Endothelial cell of hepatic sinusoid (primary cell): ENCODE measurements at regions not wholly inside any gene's neighbourhood (a gene's known extent, or its start where the extent isn't known, plus 50 kb on each side); places are given as distances from the start of the nearest gene placed in this dataset.

Experiments
- in situ Hi-C: cut with HindIII; loops from 2 replicates; pipeline ENCODE4 v1.10.0; 2017; ENCODE audit warnings: low sequenced_read_pairs

DNA sequence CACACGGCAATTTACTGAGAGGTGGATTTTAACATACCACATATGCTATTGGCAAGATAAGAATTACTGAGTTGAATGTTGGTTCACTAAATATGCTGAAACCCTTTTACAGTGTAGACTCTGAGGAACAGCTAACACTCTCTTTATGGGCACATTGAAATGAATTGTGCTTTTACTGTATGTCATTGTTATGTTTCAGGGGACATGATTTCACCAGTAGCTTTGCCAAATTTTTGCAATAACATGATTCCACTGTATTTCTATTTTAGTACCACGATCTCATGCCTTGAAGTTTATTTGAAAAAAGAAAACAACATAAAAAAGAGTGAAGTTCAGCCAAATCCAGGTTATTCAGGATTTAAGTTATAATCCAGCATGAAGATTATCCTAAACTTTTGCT is 188.5 kb downstream of the HLX start:
- in situ Hi-C loops = no loop called here

GRCh38 chr1:221069178-221069903 is 190.1 kb downstream of the HLX start:
- in situ Hi-C loops = no loop called here

- in situ Hi-C loops = no loop called here
Measured at GRCh38 chr1:221069986-221070385, 190.7 kb downstream of the HLX start.

DNA sequence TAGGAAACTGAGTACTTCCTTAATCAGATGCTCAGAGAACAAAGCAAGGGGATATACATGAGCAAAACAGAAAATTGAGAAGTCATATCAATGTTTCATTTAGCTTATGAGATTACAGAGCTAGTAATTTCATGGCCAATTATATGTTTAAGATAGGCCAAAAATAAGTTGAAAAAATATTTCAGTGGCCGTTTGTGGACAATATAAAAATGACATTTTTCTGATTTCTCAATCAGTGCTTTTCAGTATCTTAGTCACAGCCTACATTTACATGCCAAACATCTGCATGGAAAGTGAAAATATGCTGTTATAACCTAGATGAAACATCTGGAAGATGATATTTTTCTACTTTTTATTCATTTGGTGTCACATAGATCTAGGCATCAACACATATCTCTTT is 192.5 kb downstream of the HLX start:
- in situ Hi-C loops = no loop called here

DNA sequence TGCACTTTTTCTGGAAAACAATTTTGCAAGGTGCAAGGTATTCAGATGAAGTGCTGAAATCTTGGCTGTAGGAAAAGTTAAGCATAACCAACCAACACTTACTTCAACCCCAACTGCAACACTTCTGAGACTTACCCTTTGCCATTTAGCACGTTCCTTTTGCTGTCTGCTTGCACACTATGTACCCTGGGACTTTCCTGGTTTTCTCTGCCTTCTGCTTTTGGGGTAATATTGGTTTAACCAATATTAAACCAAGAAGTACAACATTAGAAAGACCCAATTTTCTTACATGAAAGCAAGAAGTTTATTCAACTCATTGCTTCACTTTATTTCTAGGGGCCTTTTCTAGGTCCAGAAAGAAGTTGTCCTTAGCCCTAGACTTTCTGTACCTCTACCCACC is 193.0 kb downstream of the HLX start:
- in situ Hi-C loops = no loop called here

- in situ Hi-C loops = no loop called here
Measured at GRCh38 chr1:221074332-221074731, 195.1 kb downstream of the HLX start.

DNA sequence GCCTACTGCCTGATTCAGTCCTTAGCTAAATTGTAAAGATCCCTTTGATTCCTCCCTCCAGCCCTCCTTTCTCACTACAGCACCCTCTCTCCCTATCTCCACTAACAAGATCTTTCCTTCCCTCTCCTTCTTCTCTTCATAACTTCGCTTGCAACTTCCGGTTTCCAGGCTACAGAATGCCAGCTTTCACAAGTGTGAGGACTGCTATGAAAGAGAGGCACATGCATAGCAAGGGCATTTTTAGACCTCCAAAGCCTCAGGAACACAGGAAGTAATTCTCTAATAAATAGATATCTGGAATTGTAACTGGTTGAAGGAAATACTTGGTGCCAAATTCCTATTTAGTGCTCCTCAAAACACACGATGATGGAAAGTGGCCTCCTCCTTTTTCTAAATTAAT is 196.7 kb downstream of the HLX start:
- in situ Hi-C loops = no loop called here

GRCh38 chr1:221076391-221076811 is 197.2 kb downstream of the HLX start:
- in situ Hi-C loops = no loop called here

GRCh38 chr1:221078260-221078965 is 199.2 kb downstream of the HLX start:
- in situ Hi-C loops = no loop called here

- in situ Hi-C loops = no loop called here
Measured at GRCh38 chr1:221083902-221084301, 204.7 kb downstream of the HLX start.

DNA sequence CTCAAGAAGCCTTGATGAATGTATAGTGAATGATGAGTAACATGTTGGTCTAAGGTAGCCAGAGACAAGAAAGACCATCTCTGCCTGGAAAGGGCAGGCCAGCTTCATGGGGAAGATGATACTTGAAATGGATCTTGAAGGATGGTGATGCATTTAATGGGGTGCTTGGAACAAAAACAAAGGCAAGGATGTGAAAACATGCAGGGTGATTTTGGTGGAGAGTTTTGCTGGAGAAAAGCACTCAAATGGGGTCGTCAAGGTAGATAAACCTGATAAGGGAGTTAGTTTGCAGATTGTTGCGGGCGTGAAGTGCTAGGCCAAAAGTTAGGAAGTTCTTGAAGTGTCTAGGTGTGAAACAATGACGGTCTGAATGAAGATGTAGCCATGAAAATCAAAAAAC is 205.4 kb downstream of the HLX start:
- in situ Hi-C loops = no loop called here

GRCh38 chr1:221085701-221086375 is 206.6 kb downstream of the HLX start:
- in situ Hi-C loops = no loop called here

GRCh38 chr1:221087919-221088318 is 208.7 kb downstream of the HLX start:
- in situ Hi-C loops = no loop called here

DNA sequence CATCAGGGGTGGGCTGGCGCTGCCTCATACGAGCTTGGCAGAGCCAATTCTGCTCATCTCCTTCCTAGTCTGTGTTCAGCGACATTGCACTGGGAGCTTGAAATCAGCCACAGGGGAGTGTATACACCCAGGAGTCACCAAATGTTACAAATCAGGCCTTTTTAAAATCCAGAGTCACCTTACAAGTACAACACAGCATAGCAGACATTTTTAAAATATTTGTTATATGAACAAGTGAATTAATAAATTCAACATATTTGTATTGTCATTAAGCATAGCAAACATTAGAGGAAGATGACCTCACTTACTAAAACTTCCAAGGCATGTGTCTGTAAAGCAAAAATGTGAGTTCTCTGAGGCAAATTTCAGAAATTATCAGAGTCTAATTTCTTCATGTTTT is 210.0 kb downstream of the HLX start:
- in situ Hi-C loops = no loop called here

GRCh38 chr1:221089803-221090202 is 210.6 kb downstream of the HLX start:
- in situ Hi-C loops = no loop called here

GRCh38 chr1:221093903-221094791 is 214.9 kb downstream of the HLX start:
- in situ Hi-C loops = no loop called here

DNA sequence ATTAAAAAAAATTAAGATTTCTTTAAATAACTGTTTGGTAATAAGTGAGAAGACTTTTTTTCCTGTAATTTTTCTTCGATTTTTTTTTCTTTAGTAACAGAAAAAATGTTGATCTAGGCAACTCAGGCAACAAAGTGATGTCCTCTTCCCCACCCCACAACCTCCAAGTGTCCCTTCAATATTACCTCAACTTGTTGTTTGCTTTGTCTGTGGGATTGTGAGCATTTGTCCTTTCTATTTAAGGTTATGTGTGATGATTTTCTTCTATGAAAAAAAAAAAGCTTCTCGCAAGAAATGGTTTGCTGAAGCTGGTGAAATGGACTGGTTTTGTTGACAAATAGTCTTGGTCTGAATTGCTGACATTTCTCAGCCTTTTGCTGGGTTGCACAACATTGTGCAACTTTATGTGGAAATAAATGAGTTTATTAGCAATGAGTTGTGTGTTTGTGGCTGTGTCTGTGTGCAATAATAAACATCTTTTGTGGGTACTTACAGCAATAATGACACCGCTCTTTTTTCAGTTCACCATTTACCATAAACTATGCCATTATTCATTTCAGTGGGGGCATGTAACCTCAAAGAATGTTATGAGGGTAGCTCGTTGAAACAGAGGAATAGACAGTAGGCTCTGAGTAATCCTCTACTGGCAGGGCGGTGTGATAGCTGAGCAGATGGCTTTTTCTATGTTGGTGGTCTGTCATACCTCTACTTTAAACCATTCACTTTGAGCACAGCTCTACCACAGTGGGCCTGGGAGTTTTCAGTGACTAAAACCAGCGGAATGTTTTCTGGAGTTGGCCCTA is 218.4 kb downstream of the HLX start:
- in situ Hi-C loops = no loop called here

DNA sequence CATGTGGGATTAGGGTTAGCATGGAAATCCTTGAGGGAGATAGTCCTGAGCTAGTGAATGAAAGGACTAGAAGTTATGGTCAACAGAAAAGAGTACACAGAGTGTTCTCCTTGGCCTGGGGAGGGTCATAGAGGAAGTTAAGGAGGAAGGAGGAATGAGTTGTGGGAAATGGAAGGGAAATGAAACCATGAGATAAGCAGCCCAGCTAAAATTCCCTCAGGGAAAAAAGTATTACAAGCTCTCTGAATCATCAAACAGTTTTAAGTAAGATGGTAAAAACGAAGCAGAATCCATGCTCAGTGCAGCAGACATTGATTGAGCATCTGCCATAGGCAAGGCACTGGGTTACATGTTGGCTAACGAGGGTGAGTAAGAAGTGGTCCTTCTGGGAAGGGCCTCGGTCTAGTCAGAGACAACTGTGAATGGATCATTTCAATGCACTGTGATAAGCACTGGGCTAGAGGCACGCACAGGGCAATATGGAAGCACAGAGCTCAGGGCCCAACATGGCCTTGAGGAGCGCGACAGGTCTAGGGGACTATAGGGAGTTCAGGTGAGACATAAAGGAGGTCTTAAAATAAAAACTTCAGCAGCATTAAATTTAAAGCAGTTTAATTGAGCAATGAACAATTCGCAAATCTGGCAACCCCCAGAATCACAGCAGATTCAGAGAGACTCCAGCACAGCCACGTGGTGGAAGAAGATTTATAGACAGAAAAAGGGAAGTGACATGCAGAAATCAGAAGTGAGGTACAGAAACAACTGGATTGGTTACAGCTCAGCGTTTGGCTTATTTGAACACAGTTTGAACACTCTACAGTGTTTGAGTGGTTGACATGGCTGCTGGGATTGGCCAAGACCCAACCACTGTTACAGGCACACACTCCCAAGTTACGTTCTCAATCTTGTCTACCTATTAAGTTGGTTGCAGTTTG is 219.5 kb downstream of the HLX start:
- in situ Hi-C loops = no loop called here
